DOHH2 (cell line): ENCODE measurements at regions not wholly inside any gene's neighbourhood (a gene's known extent, or its start where the extent isn't known, plus 50 kb on each side); places are given as distances from the start of the nearest gene placed in this dataset.

ENCODE experiments used
- CTCF ChIP-seq: fragments of 200-600 bp; sonication (generic); IDR thresholded peaks from one replicate; pipeline ENCODE4 v1.5.1; 2014; ENCODE audit warnings: antibody characterized with exemption, mild to moderate bottlenecking, low read depth, low read length; ENCODE audit not compliant: poor library complexity, severe bottlenecking
- EZH2phosphoT487 ChIP-seq: fragments of 200-600 bp; sonication (generic); IDR thresholded peaks from 2 replicates; pipeline ENCODE4 v1.6.1; 2017; ENCODE audit warnings: borderline replicate concordance, mild to moderate bottlenecking, antibody characterized with exemption, low read length, moderate library complexity, mixed read lengths

GRCh38 chr2:183463821-183464220 lies 339.6 kb downstream of the NUP35 start:
- TF ChIP-seq CTCF, result no peak
- TF ChIP-seq EZH2phosphoT487, result no peak
